ENCODE measurements at regions not wholly inside any gene's neighbourhood (a gene's known extent, or its start where the extent isn't known, plus 50 kb on each side); places are given as distances from the start of the nearest gene placed in this dataset.
"Not testable (repeated sequence)": the region's sequence is repeated elsewhere in the genome, so short reads cannot be mapped to it uniquely, and the experiment has no call there.

GRCh38 chrX:139475432-139475831 is 55.1 kb upstream of the F9 start:
- H3K27me3 Mint-ChIP-seq = no peaks in the 10 kb centered on the region
- no peaks in the 10 kb centered on the region for H3K4me1 Mint-ChIP-seq
- H3K27ac Mint-ChIP-seq = no peak overlapping the region
- no peaks in the 10 kb centered on the region for H3K36me3 Mint-ChIP-seq
- no peaks in the 10 kb centered on the region for H3K9me3 Mint-ChIP-seq
- no peak for DNase-seq
- POLR2A ChIA-PET = no interaction called here
- ATAC-seq (ENCODE audit: low read depth) = no peak
- no peak overlapping the region for H3K4me3 Mint-ChIP-seq

DNA sequence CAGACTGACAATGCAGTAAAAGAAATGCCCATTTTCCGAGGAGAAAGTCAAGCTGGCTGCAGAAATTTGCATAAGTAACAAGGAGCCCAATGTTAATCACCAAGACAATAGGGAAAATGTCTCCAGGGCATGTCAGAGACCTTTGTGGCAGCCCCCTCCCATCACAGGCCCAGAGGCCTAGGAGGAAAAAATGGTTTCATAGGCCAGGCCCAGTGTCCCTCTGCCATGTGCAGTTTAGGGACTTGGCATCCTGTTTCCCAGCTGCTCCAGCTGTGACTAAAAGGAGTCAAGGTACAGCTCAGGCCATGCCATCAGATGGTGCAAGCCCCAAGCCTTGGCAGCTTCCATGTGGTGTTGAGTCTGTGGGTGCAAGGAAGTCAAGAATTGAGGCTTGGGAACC is 68.6 kb upstream of the F9 start:
- H3K9me3 Mint-ChIP-seq; H3K27me3 Mint-ChIP-seq; POLR2A ChIA-PET; DNase-seq; H3K4me1 Mint-ChIP-seq; H3K36me3 Mint-ChIP-seq; ATAC-seq (ENCODE audit: low read depth); H3K4me3 Mint-ChIP-seq; H3K27ac Mint-ChIP-seq: not testable (repeated sequence)

GRCh38 chrX:139454743-139455142 is 75.8 kb upstream of the F9 start:
- Mint-ChIP-seq H3K27me3 (no peaks in the 10 kb centered on the region), H3K9me3 (no peaks in the 10 kb centered on the region), H3K27ac (no peak overlapping the region), H3K4me3 (no peak overlapping the region), H3K36me3 (no peaks in the 10 kb centered on the region), H3K4me1 (no peaks in the 10 kb centered on the region)
- ATAC-seq (ENCODE audit: low read depth) = no peak
- POLR2A ChIA-PET = no interaction called here
- no peak for DNase-seq

- H3K9me3 Mint-ChIP-seq = no peaks in the 10 kb centered on the region
- H3K4me3 Mint-ChIP-seq = no peak overlapping the region
- ATAC-seq (ENCODE audit: low read depth) (no peak), DNase-seq (no peak)
- H3K36me3 Mint-ChIP-seq = no peaks in the 10 kb centered on the region
- no peaks in the 10 kb centered on the region for H3K4me1 Mint-ChIP-seq
- POLR2A ChIA-PET = no interaction called here
- H3K27ac Mint-ChIP-seq = no peak overlapping the region
- H3K27me3 Mint-ChIP-seq = no peaks in the 10 kb centered on the region
These were observed 81.5 kb upstream of the F9 start for GRCh38 chrX:139448996-139449395.

DNA sequence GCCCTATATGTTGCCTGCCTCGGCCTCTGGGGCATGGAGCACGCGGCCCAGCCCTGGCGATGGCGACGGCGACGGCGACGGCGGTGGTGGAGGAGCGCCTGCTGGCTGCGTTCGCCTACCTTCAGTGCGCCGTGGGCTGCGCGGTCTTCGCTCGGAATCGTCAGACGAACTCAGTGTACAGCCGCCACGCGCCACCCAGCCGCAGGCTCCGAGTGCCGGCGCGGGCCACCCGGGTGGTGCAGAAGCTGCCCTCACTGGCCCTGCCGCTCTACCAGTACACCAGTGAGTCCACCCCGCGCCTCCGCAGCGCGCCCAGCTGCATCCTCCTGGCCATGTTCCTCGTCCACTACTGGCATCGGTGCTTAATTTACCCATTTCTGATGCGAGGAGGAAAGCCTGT is 83.7 kb upstream of the F9 start:
- H3K4me3 Mint-ChIP-seq = no peak overlapping the region
- POLR2A ChIA-PET = no interaction called here

GRCh38 chrX:139429913-139430312 is 100.6 kb upstream of the F9 start:
- DNase-seq = no peak
- no peak overlapping the region for H3K27ac Mint-ChIP-seq
- no peaks in the 10 kb centered on the region for H3K27me3 Mint-ChIP-seq
- H3K36me3 Mint-ChIP-seq = no peaks in the 10 kb centered on the region
- no peaks in the 10 kb centered on the region for H3K4me1 Mint-ChIP-seq
- POLR2A ChIA-PET = no interaction called here
- no peaks in the 10 kb centered on the region for H3K9me3 Mint-ChIP-seq
- no peak overlapping the region for H3K4me3 Mint-ChIP-seq
- ATAC-seq (ENCODE audit: low read depth) = no peak

More for the DNA sequence above, 83.7 kb upstream of the F9 start:
- H3K36me3 Mint-ChIP-seq = no peaks in the 10 kb centered on the region
- no peaks in the 10 kb centered on the region for H3K27me3 Mint-ChIP-seq
- H3K4me1 Mint-ChIP-seq = no peaks in the 10 kb centered on the region
- DNase-seq (no peak), ATAC-seq (ENCODE audit: low read depth) (no peak)
- H3K9me3 Mint-ChIP-seq = no peaks in the 10 kb centered on the region
- H3K27ac Mint-ChIP-seq = no peak overlapping the region

DNA sequence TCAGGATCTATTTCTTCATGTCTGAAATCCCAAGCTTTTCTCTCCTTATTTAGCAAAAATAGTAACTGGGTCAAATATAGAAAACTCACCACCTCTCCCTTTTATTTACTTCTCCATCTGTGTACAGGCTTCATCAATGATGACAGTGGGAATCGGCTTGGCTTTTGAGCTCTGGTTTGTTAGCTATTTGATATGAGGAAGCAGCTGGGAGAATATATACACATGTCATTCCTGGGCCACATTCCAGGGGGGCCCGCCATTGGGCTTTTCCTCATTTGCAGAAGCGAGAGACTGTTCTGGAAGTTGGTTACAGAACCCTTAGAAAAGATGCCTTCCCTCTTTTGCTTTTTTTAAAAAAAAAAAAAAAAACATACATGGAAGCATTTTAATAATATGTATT is 107.4 kb upstream of the F9 start:
- Mint-ChIP-seq H3K4me1 (no peaks in the 10 kb centered on the region), H3K9me3 (no peaks in the 10 kb centered on the region), H3K27ac (no peak overlapping the region), H3K27me3 (no peaks in the 10 kb centered on the region), H3K4me3 (no peak overlapping the region), H3K36me3 (no peaks in the 10 kb centered on the region)
- POLR2A ChIA-PET = no interaction called here
- ATAC-seq (ENCODE audit: low read depth) (no peak), DNase-seq (no peak)

GRCh38 chrX:139398258-139398657 is 132.3 kb upstream of the F9 start:
- H3K36me3 Mint-ChIP-seq; H3K4me1 Mint-ChIP-seq; DNase-seq; H3K9me3 Mint-ChIP-seq; H3K4me3 Mint-ChIP-seq; ATAC-seq (ENCODE audit: low read depth); H3K27me3 Mint-ChIP-seq; H3K27ac Mint-ChIP-seq; POLR2A ChIA-PET: not testable (repeated sequence)

- DNase-seq = no peak
- no peak overlapping the region for H3K4me3 Mint-ChIP-seq
- H3K36me3 Mint-ChIP-seq = no peaks in the 10 kb centered on the region
- POLR2A ChIA-PET = no interaction called here
- no peaks in the 10 kb centered on the region for H3K4me1 Mint-ChIP-seq
- ATAC-seq (ENCODE audit: low read depth) = no peak
- H3K27me3 Mint-ChIP-seq = no peaks in the 10 kb centered on the region
- H3K9me3 Mint-ChIP-seq = no peaks in the 10 kb centered on the region
- no peak overlapping the region for H3K27ac Mint-ChIP-seq
These were observed 142.3 kb upstream of the F9 start for GRCh38 chrX:139388254-139388653.

- POLR2A ChIA-PET = no interaction called here
- Mint-ChIP-seq H3K27ac (no peak overlapping the region), H3K4me3 (no peak overlapping the region), H3K36me3 (no peaks in the 10 kb centered on the region), H3K9me3 (peaks cover 1% of the 10 kb centered on the region), H3K27me3 (peaks cover 4% of the 10 kb centered on the region), H3K4me1 (no peaks in the 10 kb centered on the region)
- ATAC-seq (ENCODE audit: low read depth) = no peak
- DNase-seq = no peak
These were observed 148.0 kb upstream of the F9 start for GRCh38 chrX:139382529-139382928.

GRCh38 chrX:139376547-139376946 is 154.0 kb upstream of the F9 start:
- POLR2A ChIA-PET; H3K27ac Mint-ChIP-seq; H3K4me1 Mint-ChIP-seq; H3K9me3 Mint-ChIP-seq; H3K4me3 Mint-ChIP-seq; ATAC-seq (ENCODE audit: low read depth); H3K27me3 Mint-ChIP-seq; DNase-seq; H3K36me3 Mint-ChIP-seq: not testable (repeated sequence)

DNA sequence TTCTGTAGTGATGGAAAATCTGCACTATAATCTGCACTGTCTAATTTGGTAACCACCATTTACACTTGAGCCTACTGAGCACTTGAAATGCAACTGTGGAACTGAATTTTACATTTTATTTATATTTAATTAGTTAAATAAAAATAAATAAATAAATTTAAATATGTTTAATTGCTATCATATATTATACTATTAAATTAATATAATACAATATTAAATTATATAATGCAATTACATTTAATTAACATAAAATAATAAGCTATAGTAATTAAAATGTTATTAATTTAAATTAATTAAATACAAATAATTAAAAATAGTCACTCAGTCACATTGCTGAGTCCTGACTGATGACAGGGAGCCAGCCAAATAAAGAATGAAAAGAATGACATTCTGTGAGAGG is 170.2 kb upstream of the F9 start:
- no peak for DNase-seq
- POLR2A ChIA-PET = no interaction called here
- no peaks in the 10 kb centered on the region for H3K27me3 Mint-ChIP-seq
- H3K27ac Mint-ChIP-seq = no peak overlapping the region
- no peaks in the 10 kb centered on the region for H3K4me1 Mint-ChIP-seq
- H3K9me3 Mint-ChIP-seq = no peaks in the 10 kb centered on the region
- H3K36me3 Mint-ChIP-seq = no peaks in the 10 kb centered on the region
- ATAC-seq (ENCODE audit: low read depth) = no peak
- no peak overlapping the region for H3K4me3 Mint-ChIP-seq

- H3K9me3 Mint-ChIP-seq; H3K27me3 Mint-ChIP-seq; ATAC-seq (ENCODE audit: low read depth); H3K36me3 Mint-ChIP-seq; POLR2A ChIA-PET; DNase-seq; H3K4me1 Mint-ChIP-seq; H3K27ac Mint-ChIP-seq; H3K4me3 Mint-ChIP-seq: not testable (repeated sequence)
These were observed 187.9 kb upstream of the F9 start for GRCh38 chrX:139342594-139342991.

GRCh38 chrX:139341855-139342593 is 188.5 kb upstream of the F9 start:
- H3K4me3 Mint-ChIP-seq; POLR2A ChIA-PET; ATAC-seq (ENCODE audit: low read depth); H3K27me3 Mint-ChIP-seq; DNase-seq; H3K36me3 Mint-ChIP-seq; H3K27ac Mint-ChIP-seq; H3K4me1 Mint-ChIP-seq; H3K9me3 Mint-ChIP-seq: not testable (repeated sequence)

- no peaks in the 10 kb centered on the region for H3K9me3 Mint-ChIP-seq
- no peak for ATAC-seq (ENCODE audit: low read depth)
- no peaks in the 10 kb centered on the region for H3K27me3 Mint-ChIP-seq
- H3K27ac Mint-ChIP-seq = no peak overlapping the region
- no peak overlapping the region for H3K4me3 Mint-ChIP-seq
- H3K36me3 Mint-ChIP-seq = no peaks in the 10 kb centered on the region
- POLR2A ChIA-PET = interaction anchor here (0.7 kb wide), 1 partner anchor 649 kb away, joined by 3 read pairs; no protein-coding TSS in a partner anchor
- DNase-seq = no peak
- no peaks in the 10 kb centered on the region for H3K4me1 Mint-ChIP-seq
These were observed 198.1 kb upstream of the F9 start for GRCh38 chrX:139332441-139332840.

All from activated naive CD8-positive, alpha-beta T cell treated with anti-CD3 and anti-CD28 coated beads, Interleukin-2, amount 10 ng/mL, durations not matched to agents 7 days and 5 days (primary cell).